CD14-positive monocyte (primary cell): ENCODE measurements at regions not wholly inside any gene's neighbourhood (a gene's known extent, or its start where the extent isn't known, plus 50 kb on each side); places are given as distances from the start of the nearest gene placed in this dataset.

Source experiments
- DNase-seq, 3 donors: peaks; one replicate each; pipeline ENCODE4 v3.0.0-alpha.2; 2011 to 2022
- H2AFZ ChIP-seq: 2 replicates; pipeline ENCODE4 v1.6.0; 2012; ENCODE audit warnings: mild to moderate bottlenecking, low read depth, low read length, inconsistent platforms; ENCODE audit not compliant: insufficient read depth, poor library complexity, severe bottlenecking
- H3K27ac ChIP-seq, 2 donors: 1 replicate in 1 of 2; 2 replicates in 1 of 2; pipeline ENCODE4 v1.5.1; 2012 to 2013; ENCODE audit warnings: low read length in 2 of 2, control low read depth in 1 of 2, inconsistent platforms in 1 of 2, low read depth in 1 of 2, mild to moderate bottlenecking in 1 of 2
- H3K27me3 ChIP-seq, 2 donors: one replicate each; pipeline versions ENCODE4 v1.6.0 to v1.6.1; 2011 to 2013; ENCODE audit warnings: low read length in 2 of 2; ENCODE audit not compliant: control insufficient read depth in 2 of 2, insufficient read depth in 2 of 2
- H3K36me3 ChIP-seq, 2 donors: replicated peaks in 1 of 2; 1 replicate in 1 of 2; 2 replicates in 1 of 2; pipeline versions ENCODE4 v1.5.1 to v1.6.1; 2012 to 2013; ENCODE audit warnings: low read length in 2 of 2, control low read depth in 1 of 2, inconsistent platforms in 1 of 2, mild to moderate bottlenecking in 1 of 2; ENCODE audit not compliant: insufficient read depth in 2 of 2, control insufficient read depth in 1 of 2
- H3K4me1 ChIP-seq, 2 donors: 1 replicate in 1 of 2; 2 replicates in 1 of 2; pipeline versions ENCODE4 v1.5.1 to v1.6.1; 2012 to 2013; ENCODE audit warnings: low read length in 2 of 2, control low read depth in 1 of 2, inconsistent platforms in 1 of 2, mild to moderate bottlenecking in 1 of 2, moderate library complexity in 1 of 2; ENCODE audit not compliant: insufficient read depth in 2 of 2, control insufficient read depth in 1 of 2
- H3K4me2 ChIP-seq: replicated peaks from 2 replicates; pipeline ENCODE3; 2012; ENCODE audit warnings: low read length, moderate library complexity, mild to moderate bottlenecking; ENCODE audit not compliant: poor library complexity, severe bottlenecking; ENCODE audit errors: extremely low read depth
- H3K4me3 ChIP-seq, 3 experiments: fragments of 200-600 bp in 1 of 3; sonication (generic) in 1 of 3; replicated peaks in 1 of 3; 1 replicate in 2 of 3; 2 replicates in 1 of 3; pipeline ENCODE4 v1.5.1; 2011 to 2013; ENCODE audit warnings: low read length in 3 of 3, mild to moderate bottlenecking in 3 of 3, control low read depth in 2 of 3, low read depth in 2 of 3, inconsistent platforms in 1 of 3, moderate library complexity in 1 of 3
- H3K79me2 ChIP-seq: 2 replicates; pipeline ENCODE4 v1.6.0; 2012; ENCODE audit warnings: mild to moderate bottlenecking, control low read depth, inconsistent platforms, low read length, moderate library complexity; ENCODE audit not compliant: insufficient read depth
- H3K9ac ChIP-seq: 2 replicates; pipeline ENCODE4 v1.6.0; 2017; ENCODE audit warnings: low read length, mild to moderate bottlenecking; ENCODE audit not compliant: insufficient read depth, poor library complexity, severe bottlenecking
- H3K9me3 ChIP-seq, 2 donors: replicated peaks in 1 of 2; 1 replicate in 1 of 2; 2 replicates in 1 of 2; pipeline versions ENCODE4 v1.5.1 to v1.6.1; 2012 to 2013; ENCODE audit warnings: low read length in 2 of 2, control low read depth in 1 of 2; ENCODE audit not compliant: control insufficient read depth in 1 of 2, insufficient read depth in 1 of 2
- H4K20me1 ChIP-seq: 2 replicates; pipeline ENCODE4 v1.6.0; 2012; ENCODE audit warnings: mild to moderate bottlenecking, low read length, control low read depth, moderate library complexity; ENCODE audit not compliant: insufficient read depth
- H3K27ac Mint-ChIP-seq, 7 donors: one replicate each; pipeline ENCODE4 v1.8.0; 2020; ENCODE audit warnings: mild to moderate bottlenecking in 7 of 7, mixed read lengths in 7 of 7, moderate library complexity in 6 of 7, inconsistent platforms in 2 of 7
- H3K27me3 Mint-ChIP-seq, 3 donors: one replicate each; pipeline ENCODE4 v1.8.0; 2021 to 2022; ENCODE audit warnings: low read depth in 3 of 3, mild to moderate bottlenecking in 3 of 3, mixed read lengths in 3 of 3, moderate library complexity in 3 of 3, inconsistent platforms in 1 of 3
- H3K36me3 Mint-ChIP-seq, 2 donors: one replicate each; pipeline ENCODE4 v1.8.0; 2020; ENCODE audit warnings: mixed read lengths in 2 of 2, inconsistent platforms in 1 of 2, mild to moderate bottlenecking in 1 of 2
- H3K4me1 Mint-ChIP-seq: one replicate; pipeline ENCODE4 v1.8.0; 2020; ENCODE audit warnings: mild to moderate bottlenecking, mixed read lengths
- H3K4me3 Mint-ChIP-seq, 2 donors: one replicate each; pipeline ENCODE4 v1.8.0; 2020; ENCODE audit warnings: mild to moderate bottlenecking in 2 of 2, mixed read lengths in 2 of 2, moderate library complexity in 1 of 2
- H3K9me3 Mint-ChIP-seq, 7 donors: one replicate each; pipeline ENCODE4 v1.8.0; 2020 to 2022; ENCODE audit warnings: mixed read lengths in 7 of 7, mild to moderate bottlenecking in 6 of 7, moderate library complexity in 6 of 7, inconsistent platforms in 2 of 7
- WGBS: methylation state at CpG from one replicate; pipeline ENCODE4 v1.1.5; 2013; ENCODE audit warnings: missing lambda C conversion rate; ENCODE audit not compliant: insufficient coverage; 5-methylcytosine and 5-hydroxymethylcytosine counted together
- intact Hi-C, 2 donors: fragments of 100-400 bp; cut with micrococcal nuclease; formaldehyde crosslinking; loops; one replicate each; pipeline versions ENCODE4 v1.15.0 to v1.15.1; 2023
- TF ChIP-seq, protein P1 (sequence below): fragments of 200-600 bp; IDR thresholded peaks from one replicate; pipeline ENCODE4 v1.8.0; 2022; ENCODE audit warnings: antibody characterized with exemption, mild to moderate bottlenecking

DNA sequence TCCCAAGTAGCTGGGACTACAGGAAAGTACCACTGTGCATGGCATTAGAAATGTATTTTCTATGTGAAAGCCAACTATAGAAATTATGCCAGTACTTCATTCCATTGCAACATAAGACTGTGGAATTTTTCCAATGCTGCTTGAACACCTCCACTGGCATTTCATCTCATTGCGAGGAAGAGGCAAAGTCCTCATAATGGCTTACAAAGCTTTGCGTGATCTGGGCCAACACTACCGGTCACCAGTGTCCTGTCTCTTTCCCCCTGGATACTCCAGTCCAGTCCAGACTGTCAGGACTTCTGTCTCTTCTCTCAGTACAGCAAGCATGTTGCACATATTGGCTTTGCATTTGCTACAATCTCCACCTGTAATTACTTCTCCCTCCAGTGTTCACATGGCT lies 223.5 kb downstream of the GPD2 start:
- H3K36me3 ChIP-seq = no peaks in the 10 kb centered on the region
- no peaks in the 10 kb centered on the region for H3K79me2 ChIP-seq
- H3K27ac Mint-ChIP-seq = no peak overlapping the region
- TF ChIP-seq, protein P1, sequence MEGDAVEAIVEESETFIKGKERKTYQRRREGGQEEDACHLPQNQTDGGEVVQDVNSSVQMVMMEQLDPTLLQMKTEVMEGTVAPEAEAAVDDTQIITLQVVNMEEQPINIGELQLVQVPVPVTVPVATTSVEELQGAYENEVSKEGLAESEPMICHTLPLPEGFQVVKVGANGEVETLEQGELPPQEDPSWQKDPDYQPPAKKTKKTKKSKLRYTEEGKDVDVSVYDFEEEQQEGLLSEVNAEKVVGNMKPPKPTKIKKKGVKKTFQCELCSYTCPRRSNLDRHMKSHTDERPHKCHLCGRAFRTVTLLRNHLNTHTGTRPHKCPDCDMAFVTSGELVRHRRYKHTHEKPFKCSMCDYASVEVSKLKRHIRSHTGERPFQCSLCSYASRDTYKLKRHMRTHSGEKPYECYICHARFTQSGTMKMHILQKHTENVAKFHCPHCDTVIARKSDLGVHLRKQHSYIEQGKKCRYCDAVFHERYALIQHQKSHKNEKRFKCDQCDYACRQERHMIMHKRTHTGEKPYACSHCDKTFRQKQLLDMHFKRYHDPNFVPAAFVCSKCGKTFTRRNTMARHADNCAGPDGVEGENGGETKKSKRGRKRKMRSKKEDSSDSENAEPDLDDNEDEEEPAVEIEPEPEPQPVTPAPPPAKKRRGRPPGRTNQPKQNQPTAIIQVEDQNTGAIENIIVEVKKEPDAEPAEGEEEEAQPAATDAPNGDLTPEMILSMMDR = no peak
- H3K9ac ChIP-seq = no peak overlapping the region
- H3K4me3 ChIP-seq = no peak overlapping the region
- no peak overlapping the region for H3K4me2 ChIP-seq
- intact Hi-C loops = no loop called here
- peaks cover 12% of the 10 kb centered on the region for H3K4me1 Mint-ChIP-seq
- DNase-seq = no peak
- H3K27ac ChIP-seq = no peak overlapping the region
- peaks cover 0 to 4% (median 0%) of the 10 kb centered on the region in 3 donors for H3K27me3 Mint-ChIP-seq
- H3K9me3 Mint-ChIP-seq = peaks cover 0 to 9% (median 0%) of the 10 kb centered on the region in 7 donors
- WGBS = 100% methylated on average over 3 of the region's 3 CpGs
- H2AFZ ChIP-seq = no peak overlapping the region
- no peaks in the 10 kb centered on the region for H3K27me3 ChIP-seq
- H3K9me3 ChIP-seq = no peaks in the 10 kb centered on the region
- no peaks in the 10 kb centered on the region for H3K36me3 Mint-ChIP-seq
- peaks cover 6 to 7% of the 10 kb centered on the region in 2 donors for H3K4me1 ChIP-seq
- no peaks in the 10 kb centered on the region for H4K20me1 ChIP-seq
- H3K4me3 Mint-ChIP-seq = no peak overlapping the region

DNA sequence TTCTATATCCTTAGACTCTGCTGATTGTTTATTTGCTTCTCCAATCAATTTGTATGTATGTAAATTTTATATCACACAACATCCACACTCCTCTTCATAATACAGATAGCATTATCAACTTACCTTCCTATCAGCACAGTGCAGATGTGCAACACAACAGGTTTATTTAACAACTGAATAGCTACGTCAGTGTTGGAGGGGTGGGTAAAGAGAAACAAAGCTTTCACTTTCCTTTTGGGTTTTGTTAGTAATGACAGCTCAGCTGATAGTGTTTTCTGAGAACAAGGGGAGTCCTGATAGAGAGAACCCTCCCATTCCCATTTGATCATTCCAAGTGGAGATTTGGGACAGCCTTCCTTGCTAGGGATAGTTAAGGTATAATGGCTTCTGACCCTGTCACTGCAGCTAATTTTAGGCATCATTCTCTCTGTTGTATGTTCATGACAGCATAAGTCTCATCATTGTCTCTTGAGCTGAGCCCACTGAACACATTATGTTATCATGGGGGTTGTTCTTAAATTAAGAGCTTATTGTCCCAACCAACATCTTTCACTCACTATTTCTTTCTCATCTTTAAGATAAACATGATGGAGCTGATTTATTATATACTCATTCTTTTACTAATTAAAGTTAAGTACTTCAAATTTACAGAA lies 227.7 kb downstream of the GPD2 start:
- Mint-ChIP-seq H3K27me3 (peaks cover 0 to 4% (median 0%) of the 10 kb centered on the region in 3 donors), H3K4me3 (no peak overlapping the region), H3K27ac (no peak overlapping the region), H3K36me3 (no peaks in the 10 kb centered on the region), H3K9me3 (peaks cover 3 to 14% (median 10%) of the 10 kb centered on the region in 7 donors), H3K4me1 (no peaks in the 10 kb centered on the region)
- no peak overlapping the region for H3K4me3 ChIP-seq
- H3K4me2 ChIP-seq = no peak overlapping the region
- TF ChIP-seq, protein P1 = no peak
- no CpG with 5 or more reads among the region's 1 CpG for WGBS
- H2AFZ ChIP-seq = no peak overlapping the region
- H3K4me1 ChIP-seq = no peaks in the 10 kb centered on the region
- H3K27me3 ChIP-seq = no peaks in the 10 kb centered on the region
- no peaks in the 10 kb centered on the region for H4K20me1 ChIP-seq
- intact Hi-C loops = no loop called here
- peaks cover 0 to 3% of the 10 kb centered on the region in 2 donors for H3K9me3 ChIP-seq
- no peak for DNase-seq
- H3K79me2 ChIP-seq = no peaks in the 10 kb centered on the region
- H3K27ac ChIP-seq = no peak overlapping the region
- no peak overlapping the region for H3K9ac ChIP-seq
- no peaks in the 10 kb centered on the region for H3K36me3 ChIP-seq
